DOHH2 (cell line): ENCODE measurements at regions not wholly inside any gene's neighbourhood (a gene's known extent, or its start where the extent isn't known, plus 50 kb on each side); places are given as distances from the start of the nearest gene placed in this dataset.

Experiments
- EZH2phosphoT487 ChIP-seq: fragments of 200-600 bp; sonication (generic); IDR thresholded peaks from 2 replicates; pipeline ENCODE4 v1.6.1; 2017; ENCODE audit warnings: borderline replicate concordance, mild to moderate bottlenecking, antibody characterized with exemption, low read length, moderate library complexity, mixed read lengths
- TF ChIP-seq, protein P1 (sequence below): fragments of 200-600 bp; sonication (generic); IDR thresholded peaks from one replicate; pipeline ENCODE4 v1.5.1; 2014; ENCODE audit warnings: antibody characterized with exemption, mild to moderate bottlenecking, low read depth, low read length; ENCODE audit not compliant: poor library complexity, severe bottlenecking

DNA sequence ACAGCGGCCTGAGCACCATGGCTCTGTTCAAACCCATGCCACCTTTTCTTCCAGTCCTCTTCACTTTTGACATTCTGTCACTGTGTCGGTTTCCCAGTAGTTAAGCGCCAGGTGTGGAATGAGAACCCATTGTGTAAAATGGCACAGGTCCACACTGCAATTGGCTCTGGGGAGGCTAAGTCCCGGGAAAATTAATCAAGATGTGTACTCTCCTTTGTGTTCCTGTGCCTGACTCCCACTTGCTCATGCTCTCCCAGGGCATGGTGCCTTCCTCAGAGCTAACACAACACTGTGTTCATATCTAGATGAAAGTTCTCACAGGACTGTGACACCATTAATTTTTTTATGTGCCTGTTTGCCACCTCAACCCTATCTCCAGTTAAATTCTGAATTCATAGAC lies 59.0 kb upstream of the BTG3 start:
- TF ChIP-seq, protein P1, sequence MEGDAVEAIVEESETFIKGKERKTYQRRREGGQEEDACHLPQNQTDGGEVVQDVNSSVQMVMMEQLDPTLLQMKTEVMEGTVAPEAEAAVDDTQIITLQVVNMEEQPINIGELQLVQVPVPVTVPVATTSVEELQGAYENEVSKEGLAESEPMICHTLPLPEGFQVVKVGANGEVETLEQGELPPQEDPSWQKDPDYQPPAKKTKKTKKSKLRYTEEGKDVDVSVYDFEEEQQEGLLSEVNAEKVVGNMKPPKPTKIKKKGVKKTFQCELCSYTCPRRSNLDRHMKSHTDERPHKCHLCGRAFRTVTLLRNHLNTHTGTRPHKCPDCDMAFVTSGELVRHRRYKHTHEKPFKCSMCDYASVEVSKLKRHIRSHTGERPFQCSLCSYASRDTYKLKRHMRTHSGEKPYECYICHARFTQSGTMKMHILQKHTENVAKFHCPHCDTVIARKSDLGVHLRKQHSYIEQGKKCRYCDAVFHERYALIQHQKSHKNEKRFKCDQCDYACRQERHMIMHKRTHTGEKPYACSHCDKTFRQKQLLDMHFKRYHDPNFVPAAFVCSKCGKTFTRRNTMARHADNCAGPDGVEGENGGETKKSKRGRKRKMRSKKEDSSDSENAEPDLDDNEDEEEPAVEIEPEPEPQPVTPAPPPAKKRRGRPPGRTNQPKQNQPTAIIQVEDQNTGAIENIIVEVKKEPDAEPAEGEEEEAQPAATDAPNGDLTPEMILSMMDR = no peak
- no peak for TF ChIP-seq EZH2phosphoT487
